ENCODE measurements at regions not wholly inside any gene's neighbourhood (a gene's known extent, or its start where the extent isn't known, plus 50 kb on each side); places are given as distances from the start of the nearest gene placed in this dataset.

DNA sequence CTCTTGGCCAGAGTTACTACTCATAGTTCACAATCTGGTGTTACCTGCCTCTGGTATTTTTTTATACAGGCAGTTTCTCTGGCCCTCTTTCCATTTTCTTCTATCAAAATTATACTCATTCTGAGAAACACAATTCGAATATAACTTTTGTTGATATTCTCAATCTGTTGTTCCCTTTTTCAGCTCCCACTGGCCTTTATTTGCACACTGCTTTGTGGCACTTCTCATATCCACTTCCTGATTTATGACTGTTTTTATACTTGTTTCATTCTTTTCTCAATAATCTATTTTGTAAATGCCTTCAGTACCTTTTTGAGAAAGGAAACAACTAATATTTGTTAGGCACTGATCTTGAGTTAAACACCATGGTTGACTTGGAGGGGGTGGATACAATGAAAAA lies 93.8 kb upstream of the HDAC9 start:
- DNase-seq (ENCODE audit: low read depth), result no peak
- H3K4me3 ChIP-seq (ENCODE audit: low read length), result no peak overlapping the region
- TF ChIP-seq CTCF (IDR thresholded peaks at IDR 0.05; ENCODE audit: insufficient read depth, low read depth, low read length, missing control alignments), result no peak

DNA sequence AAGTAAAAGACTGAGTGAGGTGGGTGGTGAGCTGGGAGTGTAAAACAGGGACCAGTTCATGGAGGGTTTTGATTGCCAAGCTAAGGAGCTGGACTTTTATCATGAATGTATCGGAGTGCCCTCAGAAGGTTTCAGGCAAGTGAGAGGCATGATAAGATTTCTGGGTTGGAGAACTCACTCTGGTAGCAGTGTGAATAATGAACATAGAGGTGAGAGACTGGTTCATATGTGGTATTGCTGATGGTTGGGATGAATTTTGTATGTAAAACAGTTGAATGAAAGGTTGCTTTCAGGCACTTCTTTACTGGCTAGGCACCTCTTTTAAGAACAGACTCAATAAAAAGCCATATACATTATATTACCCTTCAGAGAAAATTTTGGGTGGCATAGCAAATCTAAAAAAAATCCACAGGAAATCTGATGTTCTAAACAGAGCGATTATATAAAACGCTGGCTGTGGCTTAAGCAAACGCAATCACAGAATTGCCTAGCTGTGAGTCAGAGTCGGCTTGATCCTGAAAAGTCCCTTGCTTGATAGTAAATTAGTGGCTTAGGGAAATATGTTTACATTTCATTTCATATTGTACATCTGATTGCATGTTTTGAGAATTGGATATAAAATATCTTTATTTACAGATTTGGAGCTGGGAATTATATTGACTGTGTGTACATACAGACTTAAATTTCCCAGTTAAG lies 92.9 kb upstream of the HDAC9 start:
- TF ChIP-seq CTCF (IDR thresholded peaks at IDR 0.05; ENCODE audit: insufficient read depth, low read depth, low read length, missing control alignments), result no peak
- DNase-seq (ENCODE audit: low read depth), result peak; percentile 59
- no peak overlapping the region for H3K4me3 ChIP-seq (ENCODE audit: low read length)

DNA sequence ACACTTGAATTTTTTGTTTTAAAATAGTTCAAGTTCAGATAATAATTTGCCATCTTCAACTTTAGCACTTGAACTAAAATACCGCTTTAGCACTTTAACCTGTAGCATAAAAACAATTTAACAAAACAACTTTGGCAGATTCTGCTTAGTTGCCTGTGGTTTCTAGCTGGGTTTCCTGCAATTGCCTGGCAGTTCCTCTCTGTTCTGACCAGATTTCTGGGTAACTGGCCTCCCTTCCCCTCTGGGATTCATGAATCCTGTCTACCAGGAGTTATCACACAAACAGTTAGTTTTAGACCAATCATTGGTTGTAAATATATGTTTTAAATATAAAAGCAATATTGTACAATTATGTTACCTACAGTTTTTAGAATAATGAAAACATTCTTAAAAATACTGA lies 89.8 kb upstream of the HDAC9 start:
- TF ChIP-seq CTCF (IDR thresholded peaks at IDR 0.05; ENCODE audit: insufficient read depth, low read depth, low read length, missing control alignments), result no peak
- no peak overlapping the region for H3K4me3 ChIP-seq (ENCODE audit: low read length)
- no peak for DNase-seq (ENCODE audit: low read depth)

DNA sequence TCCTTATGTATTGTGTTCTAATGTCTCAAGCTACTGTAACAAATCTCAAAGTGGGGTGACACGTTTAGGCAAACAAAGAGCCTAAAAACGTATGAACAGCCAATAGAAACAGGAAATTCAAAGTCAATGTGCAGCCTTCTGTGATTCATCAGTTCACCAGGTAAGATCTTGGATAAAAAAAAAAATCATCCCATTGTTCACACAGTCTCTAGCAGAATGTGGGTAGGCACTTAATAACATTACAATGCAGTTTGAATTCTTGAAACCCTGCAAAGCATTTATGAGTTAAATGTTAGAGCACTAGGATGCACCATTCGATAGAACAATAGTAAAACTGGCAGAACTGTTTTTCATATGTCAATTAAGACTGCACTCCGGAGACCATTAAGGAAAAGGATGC lies 88.2 kb upstream of the HDAC9 start:
- no peak overlapping the region for H3K4me3 ChIP-seq (ENCODE audit: low read length)
- DNase-seq (ENCODE audit: low read depth), result peak; percentile 54
- TF ChIP-seq CTCF (IDR thresholded peaks at IDR 0.05; ENCODE audit: insufficient read depth, low read depth, low read length, missing control alignments), result no peak

DNA sequence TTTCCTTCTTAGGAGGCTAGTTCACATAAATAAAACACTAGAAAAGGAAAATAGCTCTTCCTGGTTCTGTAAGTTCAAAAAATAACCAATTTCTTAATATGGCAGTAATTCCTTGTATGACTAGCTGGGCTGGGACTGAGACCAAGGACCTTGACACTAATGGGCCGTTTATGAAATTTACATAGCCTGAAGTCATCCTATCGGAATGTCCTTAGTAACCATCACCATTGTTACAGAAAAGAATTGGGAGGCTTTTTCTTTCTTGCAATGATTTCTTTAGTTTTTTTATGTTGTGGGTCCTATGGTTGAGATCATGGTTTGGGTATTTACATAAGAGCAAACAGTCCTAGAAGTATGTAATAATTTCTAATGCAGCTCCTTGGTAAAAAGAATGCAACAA lies 87.1 kb upstream of the HDAC9 start:
- peak; percentile 53 for DNase-seq (ENCODE audit: low read depth)
- no peak for TF ChIP-seq CTCF (IDR thresholded peaks at IDR 0.05; ENCODE audit: insufficient read depth, low read depth, low read length, missing control alignments)
- no peak overlapping the region for H3K4me3 ChIP-seq (ENCODE audit: low read length)

- H3K4me3 ChIP-seq (ENCODE audit: low read length), result no peak overlapping the region
- TF ChIP-seq CTCF (IDR thresholded peaks at IDR 0.05; ENCODE audit: insufficient read depth, low read depth, low read length, missing control alignments), result no peak
- no peak for DNase-seq (ENCODE audit: low read depth)
These were observed 86.7 kb upstream of the HDAC9 start for GRCh38 chr7:18408868-18409267.

- no peak for TF ChIP-seq CTCF (IDR thresholded peaks at IDR 0.05; ENCODE audit: insufficient read depth, low read depth, low read length, missing control alignments)
- DNase-seq (ENCODE audit: low read depth), result no peak
- no peak overlapping the region for H3K4me3 ChIP-seq (ENCODE audit: low read length)
These were observed 82.1 kb upstream of the HDAC9 start for GRCh38 chr7:18413447-18413846.

Measured in epithelial cell of esophagus (primary cell).